Uterus (tissue), 2 donors: ENCODE measurements at regions not wholly inside any gene's neighbourhood (a gene's known extent, or its start where the extent isn't known, plus 50 kb on each side); places are given as distances from the start of the nearest gene placed in this dataset.

ENCODE experiments used
- POLR2A ChIP-seq, 2 donors: fragments of 450-650 bp; IDR thresholded peaks; one replicate each; pipeline ENCODE4 v1.6.1; 2016; ENCODE audit warnings: antibody characterized with exemption in 2 of 2, mild to moderate bottlenecking in 1 of 2, moderate library complexity in 1 of 2
- TF ChIP-seq, protein P1 (sequence below), 4 experiments: fragments of 200-600 bp in 2 of 4; fragments of 450-650 bp in 2 of 4; sonication (generic) in 2 of 4; IDR thresholded peaks; one replicate each; pipeline ENCODE4 v1.5.1; 2016 to 2019; ENCODE audit warnings: antibody characterized with exemption in 4 of 4, mild to moderate bottlenecking in 2 of 4, moderate library complexity in 1 of 4

DNA sequence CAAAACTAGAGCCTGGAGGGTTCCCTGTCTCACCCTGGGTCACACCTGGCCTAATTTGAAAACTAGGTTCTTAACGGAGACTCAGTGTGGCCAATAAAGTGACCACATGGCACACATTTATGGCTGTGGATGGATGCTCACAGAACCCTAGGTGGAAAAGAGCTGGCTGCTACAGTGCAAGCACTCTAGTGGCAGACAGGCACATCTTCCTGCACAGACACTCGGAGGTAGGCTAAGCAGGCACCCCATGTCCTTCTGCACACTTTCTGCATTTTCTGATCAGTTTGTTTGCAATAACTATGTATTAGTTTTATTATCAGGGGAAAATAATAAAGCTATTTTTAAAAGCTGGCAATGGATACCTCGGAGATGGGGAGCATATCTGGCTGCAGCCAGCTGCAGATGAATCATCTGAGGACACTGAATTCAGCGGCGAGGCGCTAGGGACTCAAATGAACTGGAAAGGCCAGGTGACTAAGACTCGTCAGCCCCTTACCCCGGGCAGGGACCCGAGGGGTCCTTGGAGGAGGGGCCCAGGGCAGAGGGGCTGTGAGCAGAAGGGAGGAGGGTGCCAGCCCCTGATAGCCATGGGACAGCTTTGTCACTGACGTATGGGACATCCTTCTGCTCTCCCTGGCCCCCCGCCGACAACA, 96.2 kb downstream of the OLFM1 start:
- TF ChIP-seq, protein P1, sequence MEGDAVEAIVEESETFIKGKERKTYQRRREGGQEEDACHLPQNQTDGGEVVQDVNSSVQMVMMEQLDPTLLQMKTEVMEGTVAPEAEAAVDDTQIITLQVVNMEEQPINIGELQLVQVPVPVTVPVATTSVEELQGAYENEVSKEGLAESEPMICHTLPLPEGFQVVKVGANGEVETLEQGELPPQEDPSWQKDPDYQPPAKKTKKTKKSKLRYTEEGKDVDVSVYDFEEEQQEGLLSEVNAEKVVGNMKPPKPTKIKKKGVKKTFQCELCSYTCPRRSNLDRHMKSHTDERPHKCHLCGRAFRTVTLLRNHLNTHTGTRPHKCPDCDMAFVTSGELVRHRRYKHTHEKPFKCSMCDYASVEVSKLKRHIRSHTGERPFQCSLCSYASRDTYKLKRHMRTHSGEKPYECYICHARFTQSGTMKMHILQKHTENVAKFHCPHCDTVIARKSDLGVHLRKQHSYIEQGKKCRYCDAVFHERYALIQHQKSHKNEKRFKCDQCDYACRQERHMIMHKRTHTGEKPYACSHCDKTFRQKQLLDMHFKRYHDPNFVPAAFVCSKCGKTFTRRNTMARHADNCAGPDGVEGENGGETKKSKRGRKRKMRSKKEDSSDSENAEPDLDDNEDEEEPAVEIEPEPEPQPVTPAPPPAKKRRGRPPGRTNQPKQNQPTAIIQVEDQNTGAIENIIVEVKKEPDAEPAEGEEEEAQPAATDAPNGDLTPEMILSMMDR (IDR thresholded peaks at IDR 0.05) = no peak
- no peak for TF ChIP-seq POLR2A (IDR thresholded peaks at IDR 0.05)
